HG02588 (cell line): ENCODE measurements at regions not wholly inside any gene's neighbourhood (a gene's known extent, or its start where the extent isn't known, plus 50 kb on each side); places are given as distances from the start of the nearest gene placed in this dataset.

Experiments used
- ATAC-seq: cut with Tn5 transposase; IDR thresholded peaks from one replicate; pipeline ENCODE4 v1.9.1; 2021; ENCODE audit warnings: mild to moderate bottlenecking, moderate library complexity; ENCODE audit not compliant: unreplicated experiment

DNA sequence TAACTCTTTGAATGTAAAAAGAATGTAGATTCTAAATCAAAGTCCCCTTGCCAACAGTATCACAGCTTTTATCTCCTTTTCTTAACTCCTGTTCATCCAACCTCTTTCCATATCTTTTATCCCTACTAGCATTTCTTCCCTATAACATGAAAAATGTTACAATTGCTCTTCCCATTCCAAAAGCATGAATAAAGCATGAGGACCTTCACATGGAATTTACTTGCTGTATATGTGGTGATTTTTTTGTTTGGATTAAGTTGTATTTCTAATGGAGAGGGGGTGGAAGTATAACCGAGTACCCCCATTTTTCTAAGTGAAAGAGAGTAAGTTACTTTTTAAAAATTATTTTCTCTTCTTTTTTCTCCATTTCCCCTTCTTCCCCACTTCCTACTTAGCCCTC is 94.9 kb upstream of the RBBP8 start:
- no peak for ATAC-seq

DNA sequence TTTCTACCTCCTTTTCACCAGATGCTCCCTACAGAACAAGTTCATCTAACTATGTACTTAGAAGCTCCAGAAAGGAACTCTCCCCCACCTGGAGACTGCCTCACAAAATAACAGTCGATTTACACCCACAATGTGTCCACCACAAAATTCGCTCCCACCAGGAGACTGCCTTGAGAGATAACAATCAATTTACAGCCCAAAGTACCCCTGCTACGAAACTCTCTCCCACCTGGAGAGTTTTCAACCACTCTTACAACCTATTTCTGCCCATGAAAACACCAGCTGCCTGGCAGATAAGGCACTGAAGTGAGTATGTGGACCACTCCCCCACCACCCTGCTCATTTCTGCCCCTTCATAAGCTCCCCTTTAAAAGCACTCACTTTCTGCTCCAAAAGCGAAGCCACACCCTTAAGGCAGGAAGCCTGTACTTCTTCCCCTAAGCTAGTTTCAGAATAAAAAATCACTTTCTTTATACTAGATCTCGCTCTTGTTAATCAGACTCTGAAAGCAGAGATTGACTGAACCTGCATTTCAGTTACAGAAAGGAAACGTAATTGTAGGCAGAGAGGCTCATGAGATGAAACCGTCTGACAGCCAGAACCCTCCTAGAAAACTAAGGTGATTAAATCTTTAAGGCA is 94.4 kb upstream of the RBBP8 start:
- peak; percentile 70 for ATAC-seq

DNA sequence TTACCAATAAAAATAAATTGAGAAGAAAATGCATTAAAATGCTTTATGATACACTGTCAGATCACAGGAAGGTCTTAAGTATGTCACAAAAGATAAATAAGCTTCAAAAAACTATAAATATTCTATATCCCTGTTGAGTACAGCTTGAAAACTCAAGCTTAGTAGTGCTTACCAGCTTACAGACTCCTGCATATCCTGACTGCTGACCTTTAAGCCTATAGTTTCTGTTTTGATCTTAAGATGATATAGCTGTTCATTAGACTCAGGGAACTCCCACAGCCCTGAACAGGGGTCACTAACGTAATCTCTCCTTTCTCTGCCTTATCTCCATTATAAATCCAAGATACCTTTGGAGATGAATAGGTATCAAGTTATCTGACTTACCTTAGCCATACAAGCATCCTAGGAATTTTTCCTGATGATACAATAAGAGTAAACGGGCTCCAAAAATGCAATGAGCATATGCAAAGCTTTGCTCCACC is 93.7 kb upstream of the RBBP8 start:
- no peak for ATAC-seq

DNA sequence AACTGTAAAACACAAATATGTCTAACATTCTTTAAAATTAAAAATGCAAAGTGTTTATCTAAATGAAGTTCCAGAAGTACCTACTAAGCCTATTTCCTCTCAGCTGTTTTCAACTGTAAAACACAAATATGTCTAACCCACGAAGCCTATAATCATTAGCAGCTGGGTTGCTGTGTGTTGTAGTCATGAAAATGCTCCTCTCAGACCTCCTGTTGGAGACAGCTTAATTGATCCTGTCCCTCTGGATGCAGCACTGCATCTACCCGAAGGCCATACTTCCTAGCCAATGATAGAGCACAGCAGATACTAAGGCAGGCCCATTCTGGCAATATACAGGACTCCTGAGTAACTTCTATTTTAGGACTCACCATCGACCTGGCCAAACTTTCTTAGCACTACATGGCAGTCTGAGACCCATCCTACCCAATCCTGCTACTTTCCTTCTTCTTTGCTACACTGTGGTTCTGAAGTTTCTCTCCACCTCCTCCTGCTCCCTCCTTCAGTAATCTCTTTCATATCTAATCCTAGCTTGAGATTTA is 92.5 kb upstream of the RBBP8 start:
- no peak for ATAC-seq

DNA sequence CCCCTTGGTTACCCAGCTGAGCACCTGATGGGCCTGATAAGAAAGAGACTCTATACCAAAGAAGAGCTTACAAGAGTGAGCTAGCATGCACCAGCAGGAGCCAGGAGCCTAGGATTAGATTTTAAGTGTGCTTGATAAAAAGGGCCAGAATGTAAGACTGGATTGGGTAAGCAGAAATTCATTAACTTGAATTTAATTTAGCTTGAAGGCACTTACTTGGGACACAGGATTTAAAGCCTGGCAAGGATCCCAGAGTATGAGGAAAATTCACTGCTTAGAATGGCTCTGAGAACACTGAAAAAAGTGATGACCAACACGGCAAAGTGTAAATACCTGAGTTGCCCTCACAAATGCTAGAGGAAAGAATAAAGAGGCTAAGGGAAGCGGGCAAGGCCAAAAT is 91.3 kb upstream of the RBBP8 start:
- ATAC-seq: no peak

DNA sequence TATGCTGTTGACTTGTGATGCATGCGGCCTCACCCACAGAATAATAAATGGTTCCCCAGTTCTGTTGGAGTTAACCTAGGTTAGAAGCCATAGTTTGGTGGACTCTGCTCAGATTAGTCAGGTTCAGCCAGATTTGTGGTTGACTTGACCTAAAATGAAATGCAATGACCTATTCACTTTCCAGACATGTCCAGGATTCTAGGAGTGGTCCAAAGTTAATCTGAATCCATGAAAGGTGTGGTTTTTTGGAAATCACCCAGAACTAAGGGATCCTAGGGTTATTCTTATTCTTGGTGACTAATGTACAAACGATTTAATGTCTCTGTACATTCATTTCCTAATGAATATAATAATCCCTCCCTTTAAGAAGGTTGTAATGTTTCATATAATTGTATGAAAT is 88.9 kb upstream of the RBBP8 start:
- no peak for ATAC-seq

DNA sequence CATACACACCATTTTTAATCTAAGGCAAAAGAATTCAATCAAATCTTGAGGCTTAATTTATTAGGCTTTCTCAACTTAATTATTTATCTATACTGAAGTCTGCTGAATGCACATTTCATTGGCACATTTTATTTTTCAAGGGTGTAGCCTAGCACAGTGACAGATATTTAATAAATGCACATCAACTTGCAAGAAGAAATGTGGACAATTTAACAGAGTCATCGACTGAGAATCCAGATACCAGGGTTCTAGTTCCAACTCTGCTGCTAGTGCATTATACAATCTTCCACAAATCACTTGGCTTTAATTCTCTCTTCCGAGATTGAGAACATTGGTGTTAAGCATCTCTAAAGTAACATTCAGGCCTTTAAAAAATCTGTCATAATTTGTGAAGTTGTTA is 88.5 kb upstream of the RBBP8 start:
- ATAC-seq: no peak

DNA sequence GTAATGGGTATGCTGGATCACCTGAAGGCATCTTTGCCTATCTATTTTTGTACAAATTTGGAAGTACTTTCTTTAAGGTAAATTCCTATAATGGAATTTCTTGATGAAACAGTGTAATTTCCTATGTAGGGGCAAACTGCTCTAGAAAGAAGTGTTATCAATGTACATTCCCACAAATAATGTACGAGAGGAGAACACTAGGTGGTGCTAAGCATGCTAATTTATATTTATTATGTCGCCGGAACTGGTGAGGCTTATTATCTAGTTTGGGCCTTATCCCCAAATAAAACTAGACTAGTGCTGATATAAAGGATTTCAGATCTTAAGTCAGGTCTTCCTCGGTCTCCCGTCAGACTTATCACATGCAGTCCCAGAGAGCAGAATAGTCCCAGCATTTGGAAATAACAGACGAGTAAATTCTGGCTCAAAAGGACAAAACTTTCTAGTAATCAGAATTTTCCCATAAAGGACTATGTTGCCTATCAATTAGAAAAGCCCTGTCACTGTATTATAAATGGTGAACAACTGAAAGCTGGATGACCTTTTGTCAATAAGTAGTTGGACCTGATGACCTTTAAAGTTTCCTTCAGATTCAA is 86.9 kb upstream of the RBBP8 start:
- ATAC-seq: no peak

DNA sequence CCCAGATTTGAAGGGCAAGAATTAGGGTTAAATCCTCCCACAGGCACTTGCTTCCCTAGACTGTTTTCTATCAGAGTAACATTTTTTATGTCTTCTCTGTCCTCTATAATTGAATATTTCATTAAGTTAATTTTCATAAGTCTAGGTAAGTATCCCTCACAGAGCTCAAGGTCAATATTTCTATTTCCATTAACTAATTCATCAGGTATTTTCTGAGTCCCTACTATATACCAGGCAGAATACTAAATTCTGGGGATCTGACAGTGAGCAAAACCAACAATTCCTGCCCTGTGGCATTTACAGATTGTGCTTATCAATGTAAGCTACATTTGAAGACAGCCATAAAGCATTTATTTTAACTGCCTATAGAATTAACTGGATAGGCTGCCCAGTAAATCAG is 86.4 kb upstream of the RBBP8 start:
- ATAC-seq: no peak

DNA sequence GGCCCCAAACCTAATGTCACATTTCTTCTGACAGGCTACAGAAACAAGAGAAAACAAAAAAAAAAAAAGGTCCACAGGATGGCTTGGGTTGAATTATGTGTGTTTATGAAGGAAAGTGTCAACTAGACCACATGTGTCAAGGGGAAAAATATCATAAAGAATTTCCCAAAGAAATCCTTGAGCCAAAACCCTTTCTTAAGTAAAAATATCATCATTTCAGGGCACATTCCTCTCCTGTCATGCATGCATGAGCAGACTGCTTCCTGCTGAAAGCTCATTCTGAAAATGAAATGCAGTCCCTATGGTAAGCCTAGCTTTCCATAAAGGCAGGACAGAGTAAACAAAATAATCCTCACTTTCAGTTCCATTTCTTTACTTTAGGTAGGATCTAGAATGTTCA is 85.7 kb upstream of the RBBP8 start:
- ATAC-seq: no peak

DNA sequence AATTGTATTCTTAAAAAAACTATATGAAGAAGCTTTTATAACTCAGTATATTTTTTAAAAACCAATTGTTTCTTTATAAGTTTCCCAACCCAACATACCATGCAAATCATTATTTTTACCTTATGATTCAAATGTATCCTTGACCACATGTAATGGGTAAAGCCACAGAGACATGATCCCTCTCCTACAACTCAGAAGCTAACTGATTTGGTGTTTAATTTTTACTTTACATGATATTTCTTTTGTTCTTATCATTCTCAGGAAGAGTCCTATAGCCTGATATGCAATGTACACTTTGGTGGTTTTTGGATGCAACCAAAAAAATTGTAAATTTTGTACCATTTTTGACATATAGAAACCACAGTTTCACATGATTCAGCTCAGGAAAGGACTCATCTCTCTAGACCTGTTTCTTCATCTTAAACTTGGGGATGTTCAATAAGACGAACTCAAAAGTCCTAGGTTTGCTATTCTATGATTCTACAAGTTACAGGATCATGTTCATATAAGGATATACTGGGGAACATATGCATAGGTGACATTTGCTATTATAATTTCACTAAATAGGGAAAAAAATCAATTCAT is 85.2 kb upstream of the RBBP8 start:
- no peak for ATAC-seq

DNA sequence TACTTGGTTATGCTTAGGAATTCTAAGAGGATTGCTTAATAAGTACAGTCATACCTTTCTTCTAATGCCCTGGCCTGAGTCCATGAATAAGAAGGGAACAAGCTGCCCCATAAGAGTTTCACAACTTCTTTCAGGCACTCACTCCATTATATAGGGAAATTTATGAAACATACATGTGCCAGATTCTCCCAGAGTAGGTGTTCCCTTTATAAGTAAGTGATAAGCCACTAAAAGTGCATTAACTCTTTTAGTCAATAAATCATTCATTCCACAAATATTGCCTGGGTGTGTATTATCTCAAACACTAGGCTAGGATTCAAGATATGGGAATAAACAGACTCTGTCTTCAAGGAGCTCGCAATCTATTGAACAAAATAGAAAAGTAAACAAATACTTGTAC is 84.5 kb upstream of the RBBP8 start:
- ATAC-seq: no peak

DNA sequence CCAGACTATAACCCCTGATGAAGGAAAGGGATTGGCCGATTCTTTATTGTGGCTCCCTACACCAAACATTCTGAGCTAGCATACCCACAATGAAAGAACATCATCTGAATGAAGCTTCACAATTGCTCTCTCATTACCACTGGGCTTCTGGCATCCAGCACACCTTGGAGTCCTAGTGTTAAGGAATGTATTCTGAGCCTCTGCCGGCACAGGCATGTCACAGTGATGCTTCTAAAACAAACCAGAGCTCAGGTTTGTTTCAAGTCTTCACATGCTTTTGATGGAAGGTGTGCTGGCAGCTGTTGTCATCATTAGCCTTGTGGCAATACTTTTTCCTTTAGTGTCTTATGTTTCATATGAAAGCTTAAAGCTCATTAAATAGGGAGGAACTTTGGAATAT is 76.3 kb upstream of the RBBP8 start:
- no peak for ATAC-seq

DNA sequence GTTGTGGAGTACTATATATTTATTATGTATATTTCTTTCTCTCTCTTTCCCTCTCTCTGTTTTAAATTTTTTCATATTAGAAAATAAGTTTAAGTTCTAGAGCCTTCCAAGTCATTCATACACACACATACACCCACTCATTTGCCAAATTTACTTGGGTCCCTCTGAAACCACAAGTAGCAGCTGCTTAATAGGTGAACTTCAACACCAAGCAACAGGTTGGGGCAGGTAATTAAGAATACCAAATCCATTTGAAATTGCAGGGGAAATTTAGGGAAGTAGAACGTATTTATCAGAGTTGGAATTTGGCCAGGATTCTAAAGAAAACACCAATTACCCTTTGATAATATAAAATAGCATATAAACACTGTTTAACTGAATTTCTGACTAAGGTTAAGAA is 75.0 kb upstream of the RBBP8 start:
- no peak for ATAC-seq

DNA sequence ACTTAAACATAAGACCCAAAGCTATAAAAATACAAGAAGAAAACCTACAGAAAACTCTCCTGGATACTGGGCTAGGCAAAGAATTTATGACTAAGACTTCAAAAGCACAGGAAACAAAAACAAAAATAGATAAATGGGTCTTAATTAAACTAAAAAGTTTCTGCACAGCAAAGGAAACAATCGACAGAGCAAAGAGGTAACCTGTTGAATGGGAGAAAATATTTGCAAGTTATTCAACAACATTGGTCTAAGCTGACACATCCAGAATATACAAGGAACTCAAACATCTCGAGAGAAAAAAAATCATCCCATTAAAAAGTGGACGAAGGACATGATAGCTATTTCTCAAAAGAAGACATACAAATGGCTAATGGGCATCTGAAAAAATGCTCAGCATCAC is 72.3 kb upstream of the RBBP8 start:
- no peak for ATAC-seq

DNA sequence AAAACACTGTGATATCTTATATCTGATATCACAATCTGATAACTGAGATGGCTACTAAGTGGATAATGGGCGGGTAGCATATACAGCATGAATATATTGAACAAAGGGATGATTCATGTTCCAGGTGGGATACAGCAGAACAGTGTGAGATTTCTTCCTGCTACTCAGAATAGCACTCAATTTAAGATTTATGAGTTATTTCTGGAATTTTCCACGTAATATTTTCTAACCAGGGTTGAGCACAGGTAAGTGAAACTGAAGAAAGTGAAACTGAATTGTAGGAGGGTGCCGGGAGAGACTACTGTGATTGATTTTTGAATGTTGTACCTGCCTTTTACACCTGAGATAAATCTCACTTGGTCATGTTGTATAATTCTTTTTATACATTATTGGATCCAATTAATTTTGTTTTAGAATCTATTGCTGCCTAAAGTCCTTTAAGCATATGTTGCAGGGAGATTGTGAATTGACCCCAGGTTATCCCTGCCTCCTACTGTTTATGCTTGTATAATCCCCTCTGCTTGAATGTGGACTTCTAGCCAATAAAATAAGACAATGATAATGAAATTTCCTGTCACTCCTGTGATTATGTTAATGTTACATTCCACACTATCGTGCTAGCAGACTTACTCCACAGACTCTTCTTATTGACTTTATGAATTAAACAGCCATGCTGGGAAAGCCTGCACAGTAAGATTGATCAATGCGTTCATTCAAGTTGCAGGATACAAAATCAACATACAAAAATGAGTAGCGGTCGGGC is 67.6 kb upstream of the RBBP8 start:
- no peak for ATAC-seq

DNA sequence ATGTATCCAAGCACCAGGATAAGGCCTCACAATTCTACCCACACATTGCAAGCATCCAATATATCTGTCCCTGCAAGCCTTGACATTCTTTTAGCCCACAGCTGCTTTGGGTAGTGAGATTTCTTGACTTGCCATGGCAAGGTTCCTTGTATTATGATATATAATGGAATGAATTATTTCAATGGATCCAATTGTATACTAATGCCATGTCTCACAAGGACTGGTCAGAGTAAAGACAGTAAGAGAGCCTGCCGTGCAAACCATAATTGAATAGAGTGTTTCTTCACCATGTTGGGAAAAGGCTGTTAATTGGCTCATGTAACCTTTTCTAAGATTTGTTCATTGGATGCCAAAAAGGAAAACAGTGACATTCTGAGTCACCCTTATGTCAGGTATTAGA is 64.3 kb upstream of the RBBP8 start:
- no peak for ATAC-seq

DNA sequence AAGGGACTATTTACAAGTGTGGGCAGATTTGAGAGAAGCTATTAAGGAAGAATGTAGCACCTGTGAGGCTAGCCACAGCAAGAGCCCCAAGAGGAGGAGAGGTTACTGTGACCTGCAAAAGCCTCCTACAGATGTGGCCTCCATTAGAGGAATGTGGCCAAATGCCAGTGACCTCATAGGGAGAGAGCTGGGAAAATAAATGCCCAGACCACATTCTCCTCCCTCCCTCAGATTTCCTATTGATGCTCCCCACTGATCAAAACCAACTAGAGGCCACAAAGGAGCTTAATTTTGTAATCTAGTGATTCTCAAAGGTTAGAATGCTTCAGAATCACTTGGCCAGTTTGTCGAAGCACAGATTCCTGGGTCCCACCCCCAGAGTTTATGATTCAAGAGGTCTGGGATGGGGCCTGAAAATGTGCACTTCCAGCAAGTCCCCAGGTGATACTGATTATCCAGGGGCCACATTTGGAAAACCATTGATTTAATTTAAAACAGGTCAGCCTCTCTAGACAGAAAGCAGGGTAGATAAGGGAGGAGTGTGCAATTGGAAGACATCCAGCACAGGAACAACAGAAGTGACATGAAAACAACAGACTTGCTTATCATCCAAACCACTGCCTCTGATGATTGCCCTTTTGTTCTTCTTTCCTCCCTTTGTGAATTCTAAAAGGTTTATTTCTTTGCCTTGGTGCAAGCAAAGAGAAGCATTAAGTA is 61.2 kb upstream of the RBBP8 start:
- ATAC-seq: no peak

DNA sequence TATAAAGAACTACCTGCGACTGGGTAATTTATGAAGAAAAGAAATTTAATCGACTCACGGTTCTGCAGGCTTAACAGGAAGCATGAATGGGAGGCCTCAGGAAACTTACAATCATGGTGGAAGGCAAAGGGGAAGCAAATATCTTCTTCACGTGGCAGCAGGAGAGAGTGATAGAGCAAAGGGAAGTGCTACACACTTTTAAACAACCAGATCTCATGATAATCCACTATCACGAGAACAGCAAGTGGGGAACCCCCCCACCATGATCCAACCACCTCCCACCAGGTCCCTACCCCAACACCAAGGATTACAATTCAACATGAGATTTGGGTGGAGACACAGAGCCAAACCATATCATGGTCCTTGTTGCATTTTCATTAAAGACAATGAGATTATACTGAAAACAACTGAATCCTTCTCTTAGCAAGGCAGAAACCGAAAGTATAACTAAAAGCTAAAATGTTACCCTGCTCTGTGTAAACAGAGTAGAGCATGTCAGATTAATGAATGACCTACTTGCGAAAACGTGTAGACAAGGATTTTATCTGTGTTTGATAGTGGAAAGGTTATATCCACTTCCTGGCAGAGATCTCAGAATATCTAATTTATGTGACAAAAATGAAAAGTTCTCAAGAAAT is 60.1 kb upstream of the RBBP8 start:
- no peak for ATAC-seq

DNA sequence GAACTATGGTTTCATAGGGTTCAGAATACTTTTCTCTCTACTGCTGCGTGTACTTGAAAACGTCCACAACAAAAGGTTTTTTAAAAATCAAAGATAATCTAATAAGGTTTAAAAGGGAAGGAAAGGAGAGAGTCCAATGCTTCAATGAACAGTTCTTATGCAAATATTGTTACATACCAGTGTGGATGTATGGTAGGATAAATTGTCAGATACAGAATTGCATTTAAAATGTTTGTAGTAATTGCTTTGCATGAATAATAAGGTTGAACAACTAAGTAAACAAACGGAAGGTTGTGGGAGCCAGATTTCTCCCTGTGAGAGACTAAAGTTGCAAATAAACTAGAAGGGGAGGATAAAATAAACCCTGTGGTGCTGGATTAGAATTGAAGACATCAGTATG is 53.8 kb upstream of the RBBP8 start:
- no peak for ATAC-seq

DNA sequence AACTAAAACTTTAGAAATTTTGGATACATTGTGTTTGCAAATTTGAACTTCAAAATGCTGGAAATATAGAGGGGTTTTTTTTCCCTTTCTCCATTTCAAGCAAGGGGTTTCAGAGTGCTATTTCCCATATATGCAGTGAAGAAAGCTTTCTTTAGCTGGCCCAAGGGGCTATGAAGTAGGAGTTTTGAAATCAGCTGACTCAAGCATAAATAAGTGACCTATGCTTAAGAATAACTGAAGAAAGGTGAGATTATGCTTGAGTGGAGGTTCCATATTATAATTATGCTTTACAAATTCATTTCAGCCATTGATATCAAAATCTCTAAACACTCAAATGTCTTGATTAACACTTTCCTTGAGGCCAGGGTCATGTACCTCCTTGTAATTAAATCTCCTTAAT is 51.0 kb upstream of the RBBP8 start:
- ATAC-seq: no peak
